ENCODE measurements at regions not wholly inside any gene's neighbourhood (a gene's known extent, or its start where the extent isn't known, plus 50 kb on each side); places are given as distances from the start of the nearest gene placed in this dataset.
"Not testable (repeated sequence)": the region's sequence is repeated elsewhere in the genome, so short reads cannot be mapped to it uniquely, and the experiment has no call there.

DNA sequence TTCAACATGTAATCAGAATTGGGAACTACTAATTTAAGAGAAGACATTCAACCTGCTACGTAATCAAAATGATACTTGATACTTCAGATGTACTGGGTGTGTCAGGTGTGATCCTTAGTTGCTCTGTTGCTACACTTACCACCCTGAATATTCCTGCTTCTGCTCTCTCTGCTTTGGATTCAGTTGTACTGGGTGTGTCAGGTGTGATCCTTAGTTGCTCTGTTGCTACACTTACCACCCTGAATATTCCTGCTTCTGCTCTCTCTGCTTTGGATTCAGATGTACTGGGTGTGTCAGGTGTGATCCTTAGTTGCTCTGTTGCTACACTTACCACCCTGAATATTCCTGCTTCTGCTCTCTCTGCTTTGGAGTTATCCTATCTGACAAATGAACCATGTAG is 290.2 kb downstream of the RAB38 start:
- in situ Hi-C loops (cut with HindIII; ENCODE audit: low sequenced_read_pairs) = not testable (repeated sequence)

DNA sequence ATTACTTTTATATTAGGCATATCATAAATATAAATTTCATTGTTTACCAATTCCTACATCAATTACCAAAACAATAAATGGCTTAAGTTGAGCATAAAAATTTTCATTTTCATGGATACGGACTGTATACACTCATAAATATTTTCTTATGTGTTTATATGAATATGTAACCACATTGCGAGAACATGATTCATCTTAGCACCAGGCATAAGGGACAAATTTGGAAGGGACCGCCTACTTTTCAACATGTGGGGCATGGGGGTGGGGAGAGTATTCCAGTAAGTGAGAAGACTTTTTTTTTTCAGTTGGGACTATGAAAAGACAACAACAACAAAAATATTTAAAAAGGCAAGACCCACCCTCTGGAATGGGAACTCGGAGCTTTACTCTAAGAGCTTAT is 296.1 kb downstream of the RAB38 start:
- in situ Hi-C loops (cut with HindIII; ENCODE audit: low sequenced_read_pairs) = no loop called here

- in situ Hi-C loops (cut with HindIII; ENCODE audit: low sequenced_read_pairs) = no loop called here
Measured at GRCh38 chr11:87878373-87878825, 296.8 kb downstream of the RAB38 start.

DNA sequence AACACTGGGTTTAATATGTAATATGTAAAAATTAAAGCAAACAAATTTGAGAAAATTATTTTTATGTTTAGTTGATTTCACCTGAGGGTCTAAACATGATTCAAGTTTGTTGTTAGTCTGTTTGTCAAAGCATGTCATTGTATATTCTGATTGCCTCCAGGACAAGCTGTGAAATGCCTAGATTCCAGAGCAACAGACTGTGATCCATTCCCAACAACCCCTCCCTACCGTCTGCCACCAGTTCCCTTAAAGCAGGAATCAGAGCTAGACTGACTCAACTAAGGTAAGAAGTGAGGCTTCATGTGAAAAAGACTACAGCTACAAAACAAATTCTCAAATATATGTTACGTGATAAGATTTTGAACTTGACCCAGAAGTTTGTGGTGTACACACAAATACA is 304.2 kb downstream of the RAB38 start:
- in situ Hi-C loops (cut with HindIII; ENCODE audit: low sequenced_read_pairs) = loop anchor here (25.0 kb wide), 1 partner anchor 141 kb away; no protein-coding TSS in a partner anchor

- in situ Hi-C loops (cut with HindIII; ENCODE audit: low sequenced_read_pairs) = loop anchor here (25.0 kb wide), 1 partner anchor 142 kb away; no protein-coding TSS in a partner anchor
Measured at GRCh38 chr11:87870086-87870485, 305.2 kb downstream of the RAB38 start.

- in situ Hi-C loops (cut with HindIII; ENCODE audit: low sequenced_read_pairs) = loop anchor here (25.0 kb wide), 1 partner anchor 145 kb away; no protein-coding TSS in a partner anchor
Measured at GRCh38 chr11:87866951-87867350, 308.3 kb downstream of the RAB38 start.

GRCh38 chr11:87861030-87861429 is 314.2 kb downstream of the RAB38 start:
- in situ Hi-C loops (cut with HindIII; ENCODE audit: low sequenced_read_pairs) = loop anchor here (25.0 kb wide), 1 partner anchor 151 kb away; no protein-coding TSS in a partner anchor

GRCh38 chr11:87859636-87860035 is 315.6 kb downstream of the RAB38 start:
- in situ Hi-C loops (cut with HindIII; ENCODE audit: low sequenced_read_pairs) = loop anchor here (25.0 kb wide), 1 partner anchor 153 kb away; no protein-coding TSS in a partner anchor

GRCh38 chr11:87851827-87852226 is 323.4 kb downstream of the RAB38 start:
- in situ Hi-C loops (cut with HindIII; ENCODE audit: low sequenced_read_pairs) = loop anchor here (25.0 kb wide), 1 partner anchor 160 kb away; no protein-coding TSS in a partner anchor

DNA sequence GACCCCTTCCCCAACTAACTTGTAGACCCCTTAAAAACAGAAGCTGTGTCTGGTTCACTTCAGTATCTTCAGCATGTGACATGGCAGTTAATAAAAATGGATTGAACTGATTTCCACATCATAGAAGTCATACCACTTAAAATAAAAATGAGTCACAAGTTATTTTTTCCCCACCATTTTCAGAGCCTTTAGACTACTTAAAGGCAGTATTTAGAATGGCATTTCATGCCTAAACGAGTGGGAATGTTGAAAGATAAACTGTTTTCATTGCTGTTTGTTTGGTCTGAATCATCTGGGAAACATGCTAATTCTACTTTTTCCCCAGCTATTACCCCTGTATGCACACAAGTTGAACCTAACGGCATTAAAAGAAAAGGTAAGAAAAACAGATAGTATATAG is 324.0 kb downstream of the RAB38 start:
- in situ Hi-C loops (cut with HindIII; ENCODE audit: low sequenced_read_pairs) = loop anchor here (25.0 kb wide), 1 partner anchor 161 kb away; no protein-coding TSS in a partner anchor

- in situ Hi-C loops (cut with HindIII; ENCODE audit: low sequenced_read_pairs) = no loop called here
Measured at GRCh38 chr11:87849216-87849615, 326.0 kb downstream of the RAB38 start.

GRCh38 chr11:87840786-87841185 is 334.5 kb downstream of the RAB38 start:
- in situ Hi-C loops (cut with HindIII; ENCODE audit: low sequenced_read_pairs) = no loop called here

- in situ Hi-C loops (cut with HindIII; ENCODE audit: low sequenced_read_pairs) = no loop called here
Measured at GRCh38 chr11:87832211-87832610, 343.0 kb downstream of the RAB38 start.

DNA sequence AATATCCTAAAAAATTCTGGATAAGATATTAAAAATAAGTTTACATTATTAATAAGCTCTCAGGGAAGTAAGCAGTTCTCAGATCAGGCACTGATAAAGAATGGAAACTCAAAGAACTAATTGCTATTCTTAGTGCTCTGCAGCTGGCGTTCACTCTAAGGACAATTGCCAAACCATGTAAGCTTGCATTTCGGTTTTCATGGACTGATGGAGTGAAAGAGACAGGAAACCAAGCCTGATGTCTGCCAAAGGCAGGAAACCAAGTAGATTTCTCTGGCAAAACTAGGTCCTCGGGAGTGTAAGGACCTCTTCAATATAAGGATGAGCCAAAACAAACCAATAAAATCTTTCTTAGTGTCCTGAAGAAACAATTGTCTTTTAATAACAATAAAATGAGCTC is 355.2 kb downstream of the RAB38 start:
- in situ Hi-C loops (cut with HindIII; ENCODE audit: low sequenced_read_pairs) = no loop called here

DNA sequence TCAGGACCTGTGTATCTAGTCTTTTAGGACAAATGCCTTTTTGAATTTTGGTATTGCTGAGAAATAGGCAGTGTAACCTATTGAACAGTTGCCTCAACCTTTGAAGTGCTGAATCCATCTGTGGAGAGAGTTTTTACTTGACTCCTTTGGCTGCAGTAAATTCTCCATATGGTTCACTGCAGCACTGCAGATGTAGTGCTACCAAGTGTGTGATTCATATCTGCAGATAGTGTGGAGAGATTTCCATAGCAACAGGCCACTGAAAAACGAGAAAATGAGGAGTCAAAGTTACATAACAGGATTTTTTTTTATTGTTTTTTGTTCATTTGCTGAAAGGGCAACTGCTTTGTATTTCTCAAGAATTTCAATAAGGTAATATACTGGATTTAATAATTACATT is 356.1 kb downstream of the RAB38 start:
- in situ Hi-C loops (cut with HindIII; ENCODE audit: low sequenced_read_pairs) = no loop called here

DNA sequence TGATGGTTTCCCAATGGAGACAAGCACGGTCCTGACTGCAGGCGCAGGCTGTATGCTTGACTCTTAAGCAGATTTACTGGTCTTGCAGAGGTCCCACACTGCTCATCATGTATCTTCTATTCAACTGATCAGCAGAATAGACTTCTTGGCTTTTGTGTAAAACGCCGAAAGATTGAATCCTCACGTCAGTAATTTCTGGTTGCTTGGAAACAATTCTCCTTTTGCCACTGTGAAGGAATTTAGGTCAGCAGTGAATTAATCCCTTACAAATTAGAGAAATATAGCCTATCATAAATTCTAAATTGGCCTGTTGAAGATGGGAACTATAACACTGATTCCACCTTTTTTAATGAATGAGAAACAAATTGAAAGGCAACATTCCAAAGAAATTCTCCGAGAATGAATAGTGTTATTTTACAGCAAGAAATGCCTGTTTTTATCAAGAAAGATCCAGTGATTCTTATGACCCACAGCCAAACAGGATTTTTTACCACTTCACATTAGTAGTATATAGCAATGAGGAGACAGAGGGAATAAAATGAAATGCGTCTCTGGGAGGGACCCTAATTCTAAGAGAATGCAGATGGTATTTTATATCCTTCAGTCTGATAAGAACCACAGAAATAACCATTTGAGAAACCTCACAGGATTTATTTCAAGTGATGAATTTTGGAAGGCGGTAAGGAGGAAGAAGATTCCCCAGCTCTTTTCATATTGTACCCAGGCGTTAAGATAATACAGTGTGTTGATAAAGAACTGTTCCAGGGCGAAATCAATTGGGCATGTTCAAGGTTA is 362.5 kb downstream of the RAB38 start:
- in situ Hi-C loops (cut with HindIII; ENCODE audit: low sequenced_read_pairs) = no loop called here

- in situ Hi-C loops (cut with HindIII; ENCODE audit: low sequenced_read_pairs) = no loop called here
Measured at GRCh38 chr11:87810486-87810885, 364.8 kb downstream of the RAB38 start.

DNA sequence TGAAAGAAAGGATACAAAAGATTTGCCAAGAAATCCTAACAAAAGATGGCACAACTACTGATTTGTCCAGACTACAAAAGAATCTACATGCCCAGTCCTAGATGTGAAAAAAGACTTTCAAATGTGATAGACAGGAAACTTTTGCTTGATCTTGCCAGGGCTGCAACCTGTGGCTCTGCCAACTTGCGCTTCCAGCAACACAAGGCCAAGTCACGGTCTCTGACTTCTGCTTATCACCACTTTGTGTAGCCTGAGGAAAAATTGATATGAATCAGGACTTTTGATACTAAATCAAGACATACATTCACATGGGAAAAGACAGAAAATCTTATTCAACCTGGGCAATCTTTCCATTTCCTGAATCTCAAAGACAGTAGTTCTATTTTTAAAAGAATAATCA is 366.0 kb downstream of the RAB38 start:
- in situ Hi-C loops (cut with HindIII; ENCODE audit: low sequenced_read_pairs) = no loop called here

- in situ Hi-C loops (cut with HindIII; ENCODE audit: low sequenced_read_pairs) = no loop called here
Measured at GRCh38 chr11:87804176-87804575, 371.1 kb downstream of the RAB38 start.

- in situ Hi-C loops (cut with HindIII; ENCODE audit: low sequenced_read_pairs) = no loop called here
Measured at GRCh38 chr11:87803748-87804147, 371.5 kb downstream of the RAB38 start.

DNA sequence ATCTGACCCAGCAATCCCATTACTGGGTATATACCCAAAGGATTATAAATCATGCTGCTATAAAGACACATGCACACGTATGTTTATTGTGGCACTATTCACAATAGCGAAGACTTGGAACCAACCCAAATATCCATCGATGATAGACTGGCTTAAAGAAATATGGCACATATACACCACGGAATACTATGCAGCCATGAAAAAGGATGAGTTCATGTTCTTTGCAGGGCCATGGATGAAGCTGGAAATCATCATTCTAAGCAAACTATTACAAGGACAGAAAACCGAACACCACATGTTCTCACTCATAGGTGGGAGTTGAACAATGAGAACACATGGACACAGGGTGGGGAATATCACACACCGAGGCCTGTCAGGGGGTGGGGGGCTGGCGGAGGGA is 390.4 kb downstream of the RAB38 start:
- in situ Hi-C loops (cut with HindIII; ENCODE audit: low sequenced_read_pairs) = not testable (repeated sequence)

- in situ Hi-C loops (cut with HindIII; ENCODE audit: low sequenced_read_pairs) = no loop called here
Measured at GRCh38 chr11:87780068-87780413, 395.2 kb downstream of the RAB38 start.
